Bronchial epithelial cell (primary cell): ENCODE measurements at regions not wholly inside any gene's neighbourhood (a gene's known extent, or its start where the extent isn't known, plus 50 kb on each side); places are given as distances from the start of the nearest gene placed in this dataset.

Experiments
- DNase-seq: peaks from one replicate; pipeline ENCODE4 v3.0.0-alpha.2; 2010; ENCODE audit warnings: low read depth
- FAIRE-seq: peaks from 2 replicates; lab custom pipeline; 2011; peaks lifted over from hg19 to GRCh38; lab: Jason Lieb, UNC
- H3K27me3 ChIP-seq: 2 replicates; pipeline ENCODE4 v1.5.1; 2011; ENCODE audit warnings: low read length; ENCODE audit not compliant: control insufficient read depth, insufficient read depth
- H3K36me3 ChIP-seq: 2 replicates; pipeline ENCODE4 v1.5.1; 2011; ENCODE audit warnings: low read length; ENCODE audit not compliant: control insufficient read depth, insufficient read depth
- H3K4me3 ChIP-seq: 2 replicates; pipeline ENCODE4 v1.5.1; 2011; ENCODE audit warnings: mild to moderate bottlenecking, low read depth, low read length, control low read depth
- TF ChIP-seq, protein P1 (sequence below): IDR thresholded peaks from 2 replicates; pipeline ENCODE4 v1.5.1; 2011; ENCODE audit warnings: mild to moderate bottlenecking, moderate library complexity, low read length, control low read depth, inconsistent platforms; ENCODE audit not compliant: insufficient read depth, severe bottlenecking

DNA sequence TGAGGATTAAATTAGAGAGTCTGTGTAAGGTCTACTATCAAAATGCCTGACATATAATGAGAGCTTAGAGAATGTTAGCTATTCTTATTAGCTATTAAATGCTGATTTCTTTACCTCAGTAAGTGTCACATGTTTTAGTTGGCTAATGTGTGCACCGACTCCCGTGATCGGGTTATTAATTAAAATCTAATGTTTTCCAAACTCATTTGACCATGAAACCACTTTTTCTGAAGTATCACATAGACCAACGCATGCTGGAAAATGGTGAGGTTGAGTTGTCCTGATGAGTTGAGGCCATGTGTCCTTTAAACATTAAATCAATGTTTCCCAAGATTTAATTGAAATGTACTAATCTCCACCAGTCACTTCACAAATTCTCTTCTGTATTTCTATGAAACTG, 84.8 kb upstream of the C1QTNF7 start:
- DNase-seq, result no peak
- Histone ChIP-seq H3K36me3 (no peaks in the 10 kb centered on the region), H3K27me3 (no peaks in the 10 kb centered on the region), H3K4me3 (no peak overlapping the region)
- no peak for FAIRE-seq
- TF ChIP-seq, protein P1, sequence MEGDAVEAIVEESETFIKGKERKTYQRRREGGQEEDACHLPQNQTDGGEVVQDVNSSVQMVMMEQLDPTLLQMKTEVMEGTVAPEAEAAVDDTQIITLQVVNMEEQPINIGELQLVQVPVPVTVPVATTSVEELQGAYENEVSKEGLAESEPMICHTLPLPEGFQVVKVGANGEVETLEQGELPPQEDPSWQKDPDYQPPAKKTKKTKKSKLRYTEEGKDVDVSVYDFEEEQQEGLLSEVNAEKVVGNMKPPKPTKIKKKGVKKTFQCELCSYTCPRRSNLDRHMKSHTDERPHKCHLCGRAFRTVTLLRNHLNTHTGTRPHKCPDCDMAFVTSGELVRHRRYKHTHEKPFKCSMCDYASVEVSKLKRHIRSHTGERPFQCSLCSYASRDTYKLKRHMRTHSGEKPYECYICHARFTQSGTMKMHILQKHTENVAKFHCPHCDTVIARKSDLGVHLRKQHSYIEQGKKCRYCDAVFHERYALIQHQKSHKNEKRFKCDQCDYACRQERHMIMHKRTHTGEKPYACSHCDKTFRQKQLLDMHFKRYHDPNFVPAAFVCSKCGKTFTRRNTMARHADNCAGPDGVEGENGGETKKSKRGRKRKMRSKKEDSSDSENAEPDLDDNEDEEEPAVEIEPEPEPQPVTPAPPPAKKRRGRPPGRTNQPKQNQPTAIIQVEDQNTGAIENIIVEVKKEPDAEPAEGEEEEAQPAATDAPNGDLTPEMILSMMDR, result no peak

DNA sequence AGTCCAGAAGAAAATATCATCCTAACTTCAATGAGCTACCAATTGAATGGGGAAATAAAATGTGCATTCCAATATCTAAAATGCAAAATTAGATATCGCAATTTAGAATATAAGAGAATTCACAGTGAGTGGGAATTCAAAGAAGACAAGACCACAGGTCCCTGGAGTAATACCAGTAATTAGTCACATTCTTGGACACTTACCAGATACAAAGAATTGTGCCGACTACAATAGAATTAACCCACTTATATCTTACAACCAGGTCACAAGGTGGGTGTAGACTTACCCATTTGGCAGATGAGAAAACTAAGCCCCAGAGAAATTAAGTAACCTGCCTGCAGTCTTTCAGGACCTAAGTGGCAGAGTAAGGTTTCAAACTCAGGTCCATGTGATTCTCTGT, 84.3 kb upstream of the C1QTNF7 start:
- FAIRE-seq (no peak), DNase-seq (no peak)
- TF ChIP-seq, protein P1, result no peak
- no peaks in the 10 kb centered on the region for H3K27me3 ChIP-seq
- H3K4me3 ChIP-seq, result no peak overlapping the region
- H3K36me3 ChIP-seq, result no peaks in the 10 kb centered on the region

DNA sequence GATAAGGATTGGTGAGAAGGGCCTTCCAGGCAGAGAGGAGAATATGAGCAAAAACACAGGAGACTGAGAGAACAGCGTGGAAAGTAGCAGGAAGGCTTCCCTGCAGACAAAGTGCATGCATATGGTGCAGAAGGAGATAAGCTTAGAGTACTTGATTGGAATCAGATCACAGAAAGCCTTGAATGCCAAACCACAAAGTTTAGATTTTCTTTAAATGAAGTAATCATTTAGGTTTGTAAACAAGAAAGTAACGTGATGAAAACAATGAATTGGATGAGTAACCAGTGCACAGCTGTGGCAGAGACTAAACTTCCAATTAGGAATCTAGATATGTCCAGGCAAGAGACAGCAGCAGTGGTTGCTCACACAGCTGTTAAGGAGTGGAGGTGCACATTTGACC, 83.8 kb upstream of the C1QTNF7 start:
- Histone ChIP-seq H3K36me3 (no peaks in the 10 kb centered on the region), H3K27me3 (no peaks in the 10 kb centered on the region), H3K4me3 (no peak overlapping the region)
- peak; percentile 88 for FAIRE-seq
- TF ChIP-seq, protein P1, result no peak
- DNase-seq, result peak; percentile 84

DNA sequence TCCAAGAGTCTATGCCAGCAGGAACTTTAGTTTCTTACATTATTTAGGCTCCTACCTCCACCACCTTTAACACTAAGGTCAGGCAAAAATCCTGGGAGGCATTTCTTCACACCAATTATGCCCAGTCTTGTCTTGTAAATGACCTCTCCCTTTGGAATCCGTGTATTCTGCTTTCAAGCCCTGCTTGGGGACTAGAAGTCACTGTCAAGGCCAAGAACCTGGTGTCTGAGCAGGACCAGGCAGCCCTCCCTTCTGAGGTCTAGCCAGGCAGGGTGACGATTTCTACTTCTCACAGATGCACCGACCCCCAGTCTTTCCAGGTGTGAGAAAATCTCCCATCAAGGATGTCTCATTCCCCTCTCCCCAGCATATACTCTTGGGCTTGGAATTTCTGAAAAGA, 82.7 kb upstream of the C1QTNF7 start:
- FAIRE-seq (no peak), DNase-seq (no peak)
- no peaks in the 10 kb centered on the region for H3K36me3 ChIP-seq
- TF ChIP-seq, protein P1, result no peak
- no peaks in the 10 kb centered on the region for H3K27me3 ChIP-seq
- no peak overlapping the region for H3K4me3 ChIP-seq

DNA sequence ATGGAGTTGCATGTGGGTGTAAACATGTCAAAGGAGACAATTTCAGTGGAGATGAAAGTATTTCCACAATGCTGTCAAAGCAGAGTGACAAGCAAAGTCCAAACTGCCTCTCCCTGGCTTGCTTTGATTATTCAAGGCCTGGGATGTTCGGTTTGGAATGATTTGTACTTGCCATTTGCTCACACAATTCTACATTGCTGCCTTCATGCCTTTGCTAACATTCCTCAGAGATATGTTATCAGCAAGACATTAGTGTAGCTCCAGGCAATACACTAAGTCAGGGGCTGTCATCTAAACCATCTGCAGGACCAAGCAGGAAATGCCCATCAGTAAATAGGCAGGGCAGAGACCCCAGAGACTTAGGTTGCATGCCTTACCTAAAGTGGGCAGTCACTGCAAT, 79.6 kb upstream of the C1QTNF7 start:
- H3K27me3 ChIP-seq, result peaks cover 5% of the 10 kb centered on the region
- FAIRE-seq (peak; percentile 7), DNase-seq (no peak)
- H3K36me3 ChIP-seq, result no peaks in the 10 kb centered on the region
- TF ChIP-seq, protein P1, result no peak
- H3K4me3 ChIP-seq, result no peak overlapping the region

DNA sequence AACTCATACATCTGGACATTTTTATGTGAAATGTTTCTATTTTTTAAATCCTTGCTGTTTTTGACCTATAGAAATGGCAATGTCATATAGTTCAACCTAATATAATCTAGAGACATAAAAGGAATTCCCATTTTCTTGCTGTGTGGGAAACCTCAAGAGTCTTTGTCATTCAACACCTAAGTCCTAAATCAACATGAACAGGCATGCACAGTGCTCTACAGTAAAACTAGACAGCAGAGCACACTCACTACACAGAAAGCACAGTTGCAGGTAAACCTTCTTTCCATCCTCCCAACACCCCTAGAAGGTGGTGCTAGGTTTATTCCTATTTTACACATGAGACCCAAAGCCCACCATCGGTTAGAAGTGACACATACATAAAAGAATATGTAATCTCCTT, 79.1 kb upstream of the C1QTNF7 start:
- Histone ChIP-seq H3K27me3 (peaks cover 5% of the 10 kb centered on the region), H3K4me3 (no peak overlapping the region), H3K36me3 (no peaks in the 10 kb centered on the region)
- peak; percentile 7 for FAIRE-seq
- TF ChIP-seq, protein P1, result no peak
- peak; percentile 78 for DNase-seq
